Liver (tissue), 8 donors: ENCODE measurements at regions not wholly inside any gene's neighbourhood (a gene's known extent, or its start where the extent isn't known, plus 50 kb on each side); places are given as distances from the start of the nearest gene placed in this dataset.

Experiments used
- DNase-seq: peaks from one replicate; pipeline ENCODE4 v3.0.0-alpha.2; 2017; ENCODE audit warnings: low spot score
- H3K27ac ChIP-seq, 2 donors: one replicate each; pipeline ENCODE4 v1.7.0; 2013; ENCODE audit warnings: inconsistent platforms in 2 of 2, low read length in 2 of 2, control low read depth in 1 of 2, low read depth in 1 of 2, mild to moderate bottlenecking in 1 of 2
- H3K27me3 ChIP-seq, 4 donors: one replicate each; pipeline versions ENCODE4 v1.6.1 to v1.7.0; 2013; ENCODE audit warnings: low read length in 3 of 4, inconsistent platforms in 1 of 4, mild to moderate bottlenecking in 1 of 4, moderate library complexity in 1 of 4; ENCODE audit not compliant: control insufficient read depth in 4 of 4, insufficient read depth in 4 of 4
- H3K36me3 ChIP-seq, 4 donors: one replicate each; pipeline versions ENCODE4 v1.6.1 to v1.7.0; 2013; ENCODE audit warnings: low read length in 3 of 4, mild to moderate bottlenecking in 3 of 4, low read depth in 1 of 4, moderate library complexity in 1 of 4; ENCODE audit not compliant: control insufficient read depth in 4 of 4, insufficient read depth in 3 of 4
- H3K4me1 ChIP-seq, 4 donors: one replicate each; pipeline versions ENCODE4 v1.6.1 to v1.7.0; 2013; ENCODE audit warnings: low read length in 3 of 4, mild to moderate bottlenecking in 3 of 4, moderate library complexity in 1 of 4; ENCODE audit not compliant: control insufficient read depth in 4 of 4, insufficient read depth in 4 of 4
- H3K4me3 ChIP-seq, 3 donors: one replicate each; pipeline versions ENCODE4 v1.6.1 to v1.7.0; 2013; ENCODE audit warnings: low read length in 3 of 3, control low read depth in 1 of 3, low read depth in 1 of 3, mild to moderate bottlenecking in 1 of 3
- H3K9ac ChIP-seq, 2 donors: one replicate each; pipeline ENCODE4 v1.7.0; 2013; ENCODE audit warnings: low read length in 2 of 2, mild to moderate bottlenecking in 2 of 2, moderate library complexity in 2 of 2, control low read depth in 1 of 2, low read depth in 1 of 2
- H3K9me3 ChIP-seq, 4 donors: one replicate each; pipeline versions ENCODE4 v1.6.1 to v1.7.0; 2013; ENCODE audit warnings: low read length in 3 of 4; ENCODE audit not compliant: control insufficient read depth in 4 of 4
- FOXA1 ChIP-seq: IDR thresholded peaks from 2 replicates; pipeline ENCODE4 v1.6.1; 2016; ENCODE audit warnings: antibody characterized with exemption
- GABPA ChIP-seq, 2 donors: IDR thresholded peaks in 1 of 2; conservative IDR thresholded peaks in 1 of 2; 2 replicates each; pipeline ENCODE4 v1.6.1; 2016; ENCODE audit warnings: antibody characterized with exemption in 2 of 2, mild to moderate bottlenecking in 1 of 2, moderate library complexity in 1 of 2
- HNF4G ChIP-seq: IDR thresholded peaks from 2 replicates; pipeline ENCODE4 v1.6.1; 2016; ENCODE audit warnings: antibody characterized with exemption
- NR2F2 ChIP-seq: IDR thresholded peaks from 2 replicates; pipeline ENCODE4 v1.6.1; 2016; ENCODE audit warnings: antibody characterized with exemption
- RAD21 ChIP-seq, 2 donors: IDR thresholded peaks; 2 replicates each; pipeline ENCODE4 v1.6.1; 2016; ENCODE audit warnings: antibody characterized with exemption in 2 of 2, mild to moderate bottlenecking in 2 of 2
- RXRA ChIP-seq, 2 donors: IDR thresholded peaks; 2 replicates each; pipeline ENCODE4 v1.6.1; 2017 to 2018; ENCODE audit warnings: antibody characterized with exemption in 2 of 2, mild to moderate bottlenecking in 1 of 2
- WGBS: extraction: QIAGEN DNeasy Blood & Tissue Kit; methylation state at CpG from one replicate; pipeline ENCODE4 v1.1.7; 2013; 5-methylcytosine and 5-hydroxymethylcytosine counted together
- TF ChIP-seq, protein P1 (sequence below): fragments of 150-350 bp; IDR thresholded peaks from 2 replicates; pipeline ENCODE4 v1.5.1; 2017; ENCODE audit warnings: improper control_type of control experiment, low read depth, low read length; ENCODE audit not compliant: missing input control
- TF ChIP-seq, protein P2 (sequence below): IDR thresholded peaks from 2 replicates; pipeline ENCODE4 v1.6.1; 2016; ENCODE audit warnings: antibody characterized with exemption
- TF ChIP-seq, protein P3 (sequence below): IDR thresholded peaks from 2 replicates; pipeline ENCODE4 v1.6.1; 2016; ENCODE audit warnings: antibody characterized with exemption
- donor health status: healthy.
- donor health status: healthy.
- donor health status: healthy.
- donor health status: healthy.
- donor health status: healthy.

DNA sequence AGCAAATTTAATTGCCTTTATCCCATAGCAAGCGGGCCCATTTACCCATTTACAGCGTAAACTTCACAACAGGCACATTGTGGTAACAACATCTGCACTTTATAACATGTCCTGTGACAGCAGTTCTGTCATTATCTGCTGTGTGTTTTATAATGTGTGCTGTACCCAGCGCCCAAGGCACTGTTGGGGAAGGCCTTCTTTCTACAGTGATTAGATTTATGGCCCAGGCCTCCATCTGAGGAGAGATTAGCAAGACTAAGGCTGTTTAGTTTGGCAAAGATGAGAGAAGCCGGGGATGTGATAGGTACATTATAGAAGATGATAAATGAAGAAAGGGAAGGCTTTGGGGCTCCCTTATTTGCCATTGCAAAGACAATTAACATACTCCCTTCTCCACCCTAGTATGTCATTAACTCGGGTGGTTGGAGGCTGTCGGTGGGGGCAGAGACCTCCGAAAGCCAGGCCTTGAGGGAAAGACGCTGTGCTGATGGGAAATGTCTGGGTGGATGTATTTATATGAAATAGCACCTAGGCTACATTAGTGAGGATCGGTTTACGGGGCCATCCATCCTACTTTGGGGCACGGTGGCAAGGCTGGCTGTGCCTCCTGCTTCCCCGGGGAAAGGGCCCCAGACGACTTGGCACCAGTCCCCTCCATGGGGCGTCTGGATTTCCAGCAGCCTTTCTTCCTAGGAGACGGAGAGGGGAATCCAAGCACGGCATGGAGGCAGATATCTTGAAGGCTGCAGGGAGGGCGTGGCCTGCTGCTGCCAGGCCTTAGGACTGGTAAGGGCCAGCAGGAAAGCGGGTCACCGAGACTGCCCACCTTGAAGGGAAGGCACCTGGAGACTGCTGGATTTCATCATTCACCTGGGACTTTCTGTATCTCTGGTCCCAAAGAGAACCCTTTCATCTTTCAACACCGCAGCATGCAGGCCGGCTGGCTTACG, 64.3 kb upstream of the PTCH1 start:
- Histone ChIP-seq H3K9ac (no peak overlapping the region), H3K4me1 (no peaks in the 10 kb centered on the region), H3K27me3 (peaks cover 0 to under 1% (median 0%) of the 10 kb centered on the region in 4 donors), H3K4me3 (no peak overlapping the region), H3K36me3 (no peaks in the 10 kb centered on the region), H3K27ac (no peak overlapping the region), H3K9me3 (no peaks in the 10 kb centered on the region)
- DNase-seq = no peak
- TF ChIP-seq NR2F2 (no peak), GABPA (IDR thresholded peaks at IDR 0.05 in 1 of 2, conservative IDR thresholded peaks at IDR 0.05 in 1 of 2) (no peak), RAD21 (IDR thresholded peaks at IDR 0.05) (no peak), RXRA (IDR thresholded peaks at IDR 0.05) (no peak), FOXA1 (no peak), HNF4G (no peak)
- TF ChIP-seq, protein P1, sequence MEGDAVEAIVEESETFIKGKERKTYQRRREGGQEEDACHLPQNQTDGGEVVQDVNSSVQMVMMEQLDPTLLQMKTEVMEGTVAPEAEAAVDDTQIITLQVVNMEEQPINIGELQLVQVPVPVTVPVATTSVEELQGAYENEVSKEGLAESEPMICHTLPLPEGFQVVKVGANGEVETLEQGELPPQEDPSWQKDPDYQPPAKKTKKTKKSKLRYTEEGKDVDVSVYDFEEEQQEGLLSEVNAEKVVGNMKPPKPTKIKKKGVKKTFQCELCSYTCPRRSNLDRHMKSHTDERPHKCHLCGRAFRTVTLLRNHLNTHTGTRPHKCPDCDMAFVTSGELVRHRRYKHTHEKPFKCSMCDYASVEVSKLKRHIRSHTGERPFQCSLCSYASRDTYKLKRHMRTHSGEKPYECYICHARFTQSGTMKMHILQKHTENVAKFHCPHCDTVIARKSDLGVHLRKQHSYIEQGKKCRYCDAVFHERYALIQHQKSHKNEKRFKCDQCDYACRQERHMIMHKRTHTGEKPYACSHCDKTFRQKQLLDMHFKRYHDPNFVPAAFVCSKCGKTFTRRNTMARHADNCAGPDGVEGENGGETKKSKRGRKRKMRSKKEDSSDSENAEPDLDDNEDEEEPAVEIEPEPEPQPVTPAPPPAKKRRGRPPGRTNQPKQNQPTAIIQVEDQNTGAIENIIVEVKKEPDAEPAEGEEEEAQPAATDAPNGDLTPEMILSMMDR = no peak
- TF ChIP-seq, protein P2, sequence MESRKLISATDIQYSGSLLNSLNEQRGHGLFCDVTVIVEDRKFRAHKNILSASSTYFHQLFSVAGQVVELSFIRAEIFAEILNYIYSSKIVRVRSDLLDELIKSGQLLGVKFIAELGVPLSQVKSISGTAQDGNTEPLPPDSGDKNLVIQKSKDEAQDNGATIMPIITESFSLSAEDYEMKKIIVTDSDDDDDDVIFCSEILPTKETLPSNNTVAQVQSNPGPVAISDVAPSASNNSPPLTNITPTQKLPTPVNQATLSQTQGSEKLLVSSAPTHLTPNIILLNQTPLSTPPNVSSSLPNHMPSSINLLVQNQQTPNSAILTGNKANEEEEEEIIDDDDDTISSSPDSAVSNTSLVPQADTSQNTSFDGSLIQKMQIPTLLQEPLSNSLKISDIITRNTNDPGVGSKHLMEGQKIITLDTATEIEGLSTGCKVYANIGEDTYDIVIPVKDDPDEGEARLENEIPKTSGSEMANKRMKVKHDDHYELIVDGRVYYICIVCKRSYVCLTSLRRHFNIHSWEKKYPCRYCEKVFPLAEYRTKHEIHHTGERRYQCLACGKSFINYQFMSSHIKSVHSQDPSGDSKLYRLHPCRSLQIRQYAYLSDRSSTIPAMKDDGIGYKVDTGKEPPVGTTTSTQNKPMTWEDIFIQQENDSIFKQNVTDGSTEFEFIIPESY = no peak
- TF ChIP-seq, protein P3, sequence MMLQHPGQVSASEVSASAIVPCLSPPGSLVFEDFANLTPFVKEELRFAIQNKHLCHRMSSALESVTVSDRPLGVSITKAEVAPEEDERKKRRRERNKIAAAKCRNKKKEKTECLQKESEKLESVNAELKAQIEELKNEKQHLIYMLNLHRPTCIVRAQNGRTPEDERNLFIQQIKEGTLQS = no peak
- WGBS = 79% methylated on average over 22 of the region's 22 CpGs

DNA sequence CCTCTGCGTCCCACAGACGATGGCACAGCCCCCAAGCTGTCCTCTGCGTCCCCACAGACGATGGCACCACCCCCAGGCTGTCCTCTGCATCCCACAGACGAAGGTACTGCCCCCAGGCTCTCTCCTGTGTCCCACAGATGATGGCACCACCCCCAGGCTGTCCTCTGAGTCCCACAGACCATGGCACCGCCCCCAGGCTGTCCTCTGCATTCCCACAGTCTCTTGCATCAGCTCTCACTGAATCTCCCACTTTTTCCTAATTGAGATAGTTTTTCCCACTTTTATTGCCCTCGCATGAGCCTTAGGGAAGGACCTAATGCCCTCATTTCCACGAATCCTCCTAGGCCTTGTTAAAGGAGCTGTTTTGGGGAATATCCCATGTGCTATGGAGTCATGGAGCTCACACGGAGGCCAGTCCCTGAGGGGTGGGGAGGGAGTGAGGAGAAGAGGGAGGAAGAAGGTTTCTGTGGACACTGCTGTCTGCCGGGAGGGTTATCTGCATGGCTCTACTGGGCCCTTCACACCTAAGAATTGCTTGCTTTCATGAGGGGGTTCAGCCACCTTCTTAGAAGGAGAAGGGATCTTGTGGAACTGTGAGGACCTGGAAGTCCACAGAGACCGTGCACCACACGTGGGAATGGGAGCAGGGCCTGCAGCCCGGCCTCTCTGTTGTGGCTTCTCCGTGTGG, 58.2 kb upstream of the PTCH1 start:
- DNase-seq = no peak
- Histone ChIP-seq H3K4me1 (no peaks in the 10 kb centered on the region), H3K36me3 (no peaks in the 10 kb centered on the region), H3K27me3 (peaks cover 0 to 7% (median 0%) of the 10 kb centered on the region in 4 donors), H3K4me3 (no peak overlapping the region), H3K9ac (no peak overlapping the region), H3K9me3 (no peaks in the 10 kb centered on the region), H3K27ac (no peak overlapping the region)
- WGBS = 65% methylated on average over 14 of the region's 14 CpGs
- TF ChIP-seq RAD21 (IDR thresholded peaks at IDR 0.05) = no peak
- TF ChIP-seq, protein P2 = no peak
